ENCODE measurements at regions not wholly inside any gene's neighbourhood (a gene's known extent, or its start where the extent isn't known, plus 50 kb on each side); places are given as distances from the start of the nearest gene placed in this dataset.

GRCh38 chr2:239537633-239538356 is 137.0 kb upstream of the HDAC4 start:
- no peak for DNase-seq

- no peak for DNase-seq
These were observed 135.4 kb upstream of the HDAC4 start for GRCh38 chr2:239536186-239536585.

- no peak for DNase-seq
These were observed 134.8 kb upstream of the HDAC4 start for GRCh38 chr2:239535413-239536144.

GRCh38 chr2:239534581-239535412 is 134.0 kb upstream of the HDAC4 start:
- no peak for DNase-seq

- DNase-seq, result no peak
These were observed 132.9 kb upstream of the HDAC4 start for GRCh38 chr2:239533569-239534316.

GRCh38 chr2:239532859-239533258 is 132.0 kb upstream of the HDAC4 start:
- DNase-seq, result no peak

- no peak for DNase-seq
These were observed 131.4 kb upstream of the HDAC4 start for GRCh38 chr2:239532250-239532649.

- no peak for DNase-seq
These were observed 130.8 kb upstream of the HDAC4 start for GRCh38 chr2:239531456-239532241.

- DNase-seq, result no peak
These were observed 130.0 kb upstream of the HDAC4 start for GRCh38 chr2:239530749-239531316.

- no peak for DNase-seq
These were observed 128.6 kb upstream of the HDAC4 start for GRCh38 chr2:239529313-239530015.

GRCh38 chr2:239528883-239529282 is 128.1 kb upstream of the HDAC4 start:
- no peak for DNase-seq

- no peak for DNase-seq
These were observed 127.3 kb upstream of the HDAC4 start for GRCh38 chr2:239528146-239528545.

GRCh38 chr2:239526666-239527415 is 126.0 kb upstream of the HDAC4 start:
- no peak for DNase-seq

GRCh38 chr2:239526038-239526437 is 125.2 kb upstream of the HDAC4 start:
- no peak for DNase-seq

GRCh38 chr2:239523954-239524330 is 123.1 kb upstream of the HDAC4 start:
- no peak for DNase-seq

GRCh38 chr2:239523147-239523953 is 122.5 kb upstream of the HDAC4 start:
- no peak for DNase-seq

GRCh38 chr2:239522740-239523119 is 121.9 kb upstream of the HDAC4 start:
- no peak for DNase-seq

GRCh38 chr2:239522002-239522739 is 121.4 kb upstream of the HDAC4 start:
- DNase-seq, result no peak

- no peak for DNase-seq
These were observed 120.6 kb upstream of the HDAC4 start for GRCh38 chr2:239521518-239521815.

Data from activated CD4-positive, alpha-beta T cell treated with anti-CD3 and anti-CD28 coated beads, Interleukin-2, amount 50 U/mL, for 16 hours (primary cell).